Bone marrow (tissue), 2 donors: ENCODE measurements at regions not wholly inside any gene's neighbourhood (a gene's known extent, or its start where the extent isn't known, plus 50 kb on each side); places are given as distances from the start of the nearest gene placed in this dataset.
A peak's percentile ranks its signal among the peaks of the same experiment; 100 is the strongest.
"Not testable (repeated sequence)": the region's sequence is repeated elsewhere in the genome, so short reads cannot be mapped to it uniquely, and the experiment has no call there.

ENCODE experiments used
- DNase-seq, 2 donors: peaks; one replicate each; lab custom pipeline; 2025; lab: John Stamatoyannopoulos, UW

GRCh38 chr4:101730291-101731117 lies 60.0 kb upstream of the BANK1 start:
- peak; percentile 1 to 63 for DNase-seq

GRCh38 chr4:101727238-101727637 lies 63.3 kb upstream of the BANK1 start:
- DNase-seq: no peak

- DNase-seq: no peak
These were observed 66.4 kb upstream of the BANK1 start for GRCh38 chr4:101724093-101724492.

- DNase-seq: no peak
These were observed 71.7 kb upstream of the BANK1 start for GRCh38 chr4:101718810-101719209.

- DNase-seq: no peak
These were observed 78.8 kb upstream of the BANK1 start for GRCh38 chr4:101711590-101712260.

GRCh38 chr4:101710806-101711205 lies 79.7 kb upstream of the BANK1 start:
- DNase-seq: no peak

GRCh38 chr4:101708293-101709039 lies 82.1 kb upstream of the BANK1 start:
- no peak for DNase-seq

- no peak for DNase-seq
These were observed 82.9 kb upstream of the BANK1 start for GRCh38 chr4:101707596-101707995.

- DNase-seq: no peak
These were observed 83.9 kb upstream of the BANK1 start for GRCh38 chr4:101706535-101707057.

GRCh38 chr4:101701551-101701950 lies 89.0 kb upstream of the BANK1 start:
- no peak for DNase-seq

- DNase-seq: no peak
These were observed 90.9 kb upstream of the BANK1 start for GRCh38 chr4:101699441-101700124.

GRCh38 chr4:101697266-101697665 lies 93.3 kb upstream of the BANK1 start:
- no peak for DNase-seq

GRCh38 chr4:101696276-101697010 lies 94.1 kb upstream of the BANK1 start:
- no peak for DNase-seq

- DNase-seq: no peak
These were observed 95.4 kb upstream of the BANK1 start for GRCh38 chr4:101695176-101695575.

GRCh38 chr4:101694403-101694802 lies 96.1 kb upstream of the BANK1 start:
- DNase-seq: not testable (repeated sequence)

- DNase-seq: no peak
These were observed 96.6 kb upstream of the BANK1 start for GRCh38 chr4:101693842-101694398.

GRCh38 chr4:101689220-101689619 lies 101.3 kb upstream of the BANK1 start:
- DNase-seq: no peak

- no peak for DNase-seq
These were observed 105.4 kb upstream of the BANK1 start for GRCh38 chr4:101685126-101685525.

- DNase-seq: no peak
These were observed 107.6 kb upstream of the BANK1 start for GRCh38 chr4:101682946-101683345.

- no peak for DNase-seq
These were observed 112.3 kb upstream of the BANK1 start for GRCh38 chr4:101678180-101678579.

- DNase-seq: no peak
These were observed 119.6 kb upstream of the BANK1 start for GRCh38 chr4:101670897-101671296.
